AML-193 (cell line): ENCODE measurements at regions not wholly inside any gene's neighbourhood (a gene's known extent, or its start where the extent isn't known, plus 50 kb on each side); places are given as distances from the start of the nearest gene placed in this dataset.
"Not testable (repeated sequence)": the region's sequence is repeated elsewhere in the genome, so short reads cannot be mapped to it uniquely, and the experiment has no call there.

ENCODE experiments used
- DNase-seq, 2 experiments: peaks; one replicate each; lab custom pipeline; 2025; lab: John Stamatoyannopoulos, UW

- DNase-seq, result no peak
Measured at GRCh38 chr4:155032521-155033229, 175.8 kb upstream of the NPY2R start.

GRCh38 chr4:155033604-155034003 is 174.8 kb upstream of the NPY2R start:
- DNase-seq, result no peak

GRCh38 chr4:155037031-155037430 is 171.4 kb upstream of the NPY2R start:
- DNase-seq, result no peak

GRCh38 chr4:155038459-155038858 is 170.0 kb upstream of the NPY2R start:
- no peak for DNase-seq

GRCh38 chr4:155039162-155039561 is 169.3 kb upstream of the NPY2R start:
- DNase-seq, result no peak

GRCh38 chr4:155040031-155040430 is 168.4 kb upstream of the NPY2R start:
- no peak for DNase-seq

- DNase-seq, result no peak
Measured at GRCh38 chr4:155042014-155042413, 166.4 kb upstream of the NPY2R start.

GRCh38 chr4:155044251-155044650 is 164.2 kb upstream of the NPY2R start:
- not testable (repeated sequence) for DNase-seq

- DNase-seq, result no peak
Measured at GRCh38 chr4:155047755-155048154, 160.7 kb upstream of the NPY2R start.

- not testable (repeated sequence) for DNase-seq
Measured at GRCh38 chr4:155054042-155054441, 154.4 kb upstream of the NPY2R start.

GRCh38 chr4:155060419-155060818 is 148.0 kb upstream of the NPY2R start:
- DNase-seq, result no peak

- DNase-seq, result no peak
Measured at GRCh38 chr4:155060873-155061272, 147.6 kb upstream of the NPY2R start.

GRCh38 chr4:155062948-155063347 is 145.5 kb upstream of the NPY2R start:
- DNase-seq, result no peak

GRCh38 chr4:155064934-155065333 is 143.5 kb upstream of the NPY2R start:
- DNase-seq, result not testable (repeated sequence)

GRCh38 chr4:155066871-155067270 is 141.6 kb upstream of the NPY2R start:
- DNase-seq, result no peak

- no peak for DNase-seq
Measured at GRCh38 chr4:155071962-155072361, 136.5 kb upstream of the NPY2R start.

GRCh38 chr4:155072417-155072816 is 136.0 kb upstream of the NPY2R start:
- no peak for DNase-seq

- no peak for DNase-seq
Measured at GRCh38 chr4:155073852-155074251, 134.6 kb upstream of the NPY2R start.

- no peak for DNase-seq
Measured at GRCh38 chr4:155076256-155076785, 132.1 kb upstream of the NPY2R start.

- no peak for DNase-seq
Measured at GRCh38 chr4:155077452-155078229, 130.8 kb upstream of the NPY2R start.

- no peak for DNase-seq
Measured at GRCh38 chr4:155079871-155080270, 128.6 kb upstream of the NPY2R start.

GRCh38 chr4:155081222-155081621 is 127.2 kb upstream of the NPY2R start:
- no peak for DNase-seq

- no peak for DNase-seq
Measured at GRCh38 chr4:155085843-155086530, 122.4 kb upstream of the NPY2R start.
